ENCODE measurements at regions not wholly inside any gene's neighbourhood (a gene's known extent, or its start where the extent isn't known, plus 50 kb on each side); places are given as distances from the start of the nearest gene placed in this dataset.

- peak; percentile 31; the same call in 1 of the 2 replicates for TF ChIP-seq NR2F2 (IDR thresholded peaks at IDR 0.05; ENCODE audit: borderline replicate concordance, low read depth)
- peak; percentile 41 to 60; a peak in 3 of 4 replicates for TF ChIP-seq MAFK (conservative IDR thresholded peaks at IDR 0.05 in 1 of 2, IDR thresholded peaks at IDR 0.05 in 1 of 2; ENCODE audit: low read length in 2 of 2)
- TF ChIP-seq, protein P1, sequence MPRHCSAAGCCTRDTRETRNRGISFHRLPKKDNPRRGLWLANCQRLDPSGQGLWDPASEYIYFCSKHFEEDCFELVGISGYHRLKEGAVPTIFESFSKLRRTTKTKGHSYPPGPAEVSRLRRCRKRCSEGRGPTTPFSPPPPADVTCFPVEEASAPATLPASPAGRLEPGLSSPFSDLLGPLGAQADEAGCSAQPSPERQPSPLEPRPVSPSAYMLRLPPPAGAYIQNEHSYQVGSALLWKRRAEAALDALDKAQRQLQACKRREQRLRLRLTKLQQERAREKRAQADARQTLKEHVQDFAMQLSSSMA (CRISPR knock-in tag; IDR thresholded peaks at IDR 0.05): no peak
- no peak for TF ChIP-seq DBP (CRISPR knock-in tag; IDR thresholded peaks at IDR 0.05; ENCODE audit: not compliant biosample characterization)
- TF ChIP-seq ZNF446 (CRISPR knock-in tag; IDR thresholded peaks at IDR 0.05): no peak
- peak; percentile 58 for TF ChIP-seq NR2F6 (IDR thresholded peaks at IDR 0.05)
- no peak for TF ChIP-seq NR2F6 (CRISPR knock-in tag; IDR thresholded peaks at IDR 0.05)
- no peak for TF ChIP-seq ZNF557 (CRISPR knock-in tag; IDR thresholded peaks at IDR 0.05)
- TF ChIP-seq ZNF143 (CRISPR knock-in tag; IDR thresholded peaks at IDR 0.05): no peak
- no peak for TF ChIP-seq GMEB1 (CRISPR knock-in tag; IDR thresholded peaks at IDR 0.05; ENCODE audit: borderline replicate concordance)
- TF ChIP-seq RCOR2 (CRISPR knock-in tag; IDR thresholded peaks at IDR 0.05): no peak
Observed at GRCh38 chr16:76222087-76222486, 55.1 kb upstream of the CNTNAP4 start (continued).

- ATAC-seq (no peak), FAIRE-seq (no peak), DNase-seq (ENCODE audit: low spot score) (no peak)
- H3K27ac ChIP-seq (ENCODE audit: extremely low read length, insufficient read depth, low read length): no peak overlapping the region
- ChIA-PET CTCF (ENCODE audit: low intra/inter-chr PET ratio, low total read pairs) (no interaction called here), POLR2A (no interaction called here)
- WGBS (ENCODE audit: low lambda C conversion rate): 0% methylated on average over 2 of the region's 2 CpGs
- H3K36me3 ChIP-seq (replicated peaks in 1 of 2; ENCODE audit: control insufficient read depth in 1 of 2, insufficient read depth in 2 of 2, low read length in 2 of 2): no peaks in the 10 kb centered on the region
- H3K4me3 ChIP-seq (replicated peaks in 1 of 3; ENCODE audit: insufficient read depth in 1 of 3, low read depth in 2 of 3, low read length in 3 of 3): no peak overlapping the region
- no peak overlapping the region for H3K9ac ChIP-seq (ENCODE audit: insufficient read depth, low read depth, low read length)
- H3K4me1 ChIP-seq (ENCODE audit: insufficient read depth, low read length): peaks cover 9% of the 10 kb centered on the region; the same call in 1 of the 2 replicates
- no peaks in the 10 kb centered on the region for H4K20me1 ChIP-seq (ENCODE audit: insufficient read depth, low read length)
- no TSS peak for BruUV-seq (replicated peaks)
- H3K27me3 ChIP-seq (ENCODE audit: control insufficient read depth in 1 of 2, insufficient read depth in 2 of 2, low read length in 2 of 2): no peaks in the 10 kb centered on the region
- H3K79me2 ChIP-seq (ENCODE audit: insufficient read depth, low read length): no peaks in the 10 kb centered on the region
- in situ Hi-C loops (cut with HindIII; ENCODE audit: extremely low pct_ligation_motif_present, low pct_unique_long_range_greater_than_20kb) (no loop called here), intact Hi-C loops (cut with micrococcal nuclease; ENCODE audit: unreplicated experiment) (no loop called here)
- 0 out of 2 replicates have a peak, but pooled peaks cover 4% of the 10 kb centered on the region for H3K9me3 ChIP-seq (ENCODE audit: low read length)
- H3K4me2 ChIP-seq (ENCODE audit: low read depth, low read length): no peak overlapping the region
- H2AFZ ChIP-seq (ENCODE audit: low read length): no peak overlapping the region
- TF ChIP-seq SOX5 (CRISPR knock-in tag; IDR thresholded peaks at IDR 0.05; ENCODE audit: borderline replicate concordance) (no peak), MED8 (CRISPR knock-in tag; IDR thresholded peaks at IDR 0.05; ENCODE audit: insufficient replicate concordance) (no peak), SALL2 (CRISPR knock-in tag; IDR thresholded peaks at IDR 0.05) (no peak), FOXC1 (CRISPR knock-in tag; IDR thresholded peaks at IDR 0.05; ENCODE audit: borderline replicate concordance) (no peak), ZNF235 (CRISPR knock-in tag; IDR thresholded peaks at IDR 0.05; ENCODE audit: borderline replicate concordance) (no peak), NCOA1 (CRISPR knock-in tag; IDR thresholded peaks at IDR 0.05) (no peak), TFDP1 (CRISPR knock-in tag; IDR thresholded peaks at IDR 0.05; ENCODE audit: borderline replicate concordance) (no peak), PBX3 (CRISPR knock-in tag; IDR thresholded peaks at IDR 0.05; ENCODE audit: borderline replicate concordance) (no peak), CHCHD3 (CRISPR knock-in tag; IDR thresholded peaks at IDR 0.05) (no peak)
Observed at GRCh38 chr16:76222853-76223252, 54.3 kb upstream of the CNTNAP4 start.

Measured in HepG2 (cell line).